ENCODE measurements at regions not wholly inside any gene's neighbourhood (a gene's known extent, or its start where the extent isn't known, plus 50 kb on each side); places are given as distances from the start of the nearest gene placed in this dataset.

DNA sequence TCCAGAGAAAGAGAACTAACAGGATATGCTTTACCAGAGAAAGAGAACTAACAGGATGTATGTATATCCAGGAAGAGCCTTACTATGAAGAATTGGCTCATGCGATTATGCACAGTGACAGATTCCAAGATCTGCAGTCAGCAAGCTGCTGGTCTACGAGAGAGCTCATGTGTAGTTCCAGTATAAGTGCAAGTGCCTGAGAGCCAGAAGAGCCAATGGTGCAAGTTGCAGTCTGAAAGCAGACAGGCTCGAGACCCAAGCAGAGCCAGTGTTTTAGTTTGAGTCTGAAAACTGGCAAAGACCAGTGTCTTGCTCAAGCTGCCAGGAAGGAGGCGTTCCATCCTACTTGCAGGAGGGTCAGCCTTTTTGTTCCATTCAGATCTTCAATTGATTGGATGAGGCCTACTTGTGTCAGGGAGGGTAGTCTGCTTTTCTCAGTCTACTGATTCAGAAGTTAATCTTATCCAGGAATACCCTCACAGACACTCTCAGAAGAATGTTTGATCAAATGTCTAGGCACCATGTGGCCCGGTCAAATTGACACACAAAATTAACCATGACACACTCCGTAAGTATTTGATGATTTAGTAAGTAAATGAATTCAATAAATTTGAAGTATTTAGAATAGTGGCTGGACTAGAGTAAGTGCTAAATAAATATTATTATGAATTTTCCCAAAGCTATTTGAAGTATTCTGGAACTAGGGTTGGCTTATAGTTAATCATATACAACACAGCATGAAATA is 372.1 kb upstream of the SGCD start:
- DNase-seq (ENCODE audit: low spot score): no peak

- no peak for DNase-seq (ENCODE audit: low spot score)
Observed at GRCh38 chr5:155957884-155958283, 369.1 kb upstream of the SGCD start.

DNA sequence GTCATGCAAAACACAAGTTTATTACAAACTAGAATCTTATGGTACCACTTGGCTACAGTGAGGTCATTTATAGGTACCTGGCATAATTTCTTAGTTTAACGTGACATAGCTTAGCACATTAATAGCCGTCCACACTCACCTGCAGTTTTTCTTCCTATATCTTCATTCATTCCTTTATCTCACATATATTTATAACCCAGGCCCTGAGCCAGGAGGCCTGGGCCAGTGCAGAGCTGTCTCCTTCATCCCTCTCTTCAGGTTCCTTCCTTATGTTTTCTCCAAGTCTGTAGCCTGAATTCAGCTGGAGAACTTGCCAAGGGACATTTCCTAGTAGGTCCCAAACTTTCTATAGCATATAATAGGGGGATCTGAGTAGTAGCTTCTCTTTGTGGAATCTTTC is 367.9 kb upstream of the SGCD start:
- DNase-seq (ENCODE audit: low spot score): no peak

- DNase-seq (ENCODE audit: low spot score): no peak
Observed at GRCh38 chr5:155960177-155960576, 366.8 kb upstream of the SGCD start.

GRCh38 chr5:155969537-155969936 is 357.4 kb upstream of the SGCD start:
- no peak for DNase-seq (ENCODE audit: low spot score)

DNA sequence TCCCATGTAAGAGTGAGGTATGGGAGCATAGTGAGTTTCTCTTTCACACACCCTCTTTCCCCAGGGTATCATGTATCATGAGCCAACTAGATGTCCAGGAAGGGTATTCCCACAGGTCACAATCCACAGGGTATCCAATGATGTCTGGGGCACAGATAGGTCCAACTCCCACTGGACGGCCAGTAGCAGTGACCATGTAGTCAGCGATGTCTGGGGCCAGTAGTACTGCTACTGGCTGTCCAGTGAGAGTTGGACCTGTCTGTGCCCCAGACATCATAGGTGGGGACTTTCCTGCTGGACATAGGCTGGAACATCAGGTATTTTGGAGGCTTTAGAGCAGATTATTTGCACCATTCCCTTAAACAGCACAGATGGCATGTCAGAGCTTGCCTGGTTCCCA is 352.6 kb upstream of the SGCD start:
- no peak for DNase-seq (ENCODE audit: low spot score)

GRCh38 chr5:155978850-155979249 is 348.1 kb upstream of the SGCD start:
- no peak for DNase-seq (ENCODE audit: low spot score)

DNA sequence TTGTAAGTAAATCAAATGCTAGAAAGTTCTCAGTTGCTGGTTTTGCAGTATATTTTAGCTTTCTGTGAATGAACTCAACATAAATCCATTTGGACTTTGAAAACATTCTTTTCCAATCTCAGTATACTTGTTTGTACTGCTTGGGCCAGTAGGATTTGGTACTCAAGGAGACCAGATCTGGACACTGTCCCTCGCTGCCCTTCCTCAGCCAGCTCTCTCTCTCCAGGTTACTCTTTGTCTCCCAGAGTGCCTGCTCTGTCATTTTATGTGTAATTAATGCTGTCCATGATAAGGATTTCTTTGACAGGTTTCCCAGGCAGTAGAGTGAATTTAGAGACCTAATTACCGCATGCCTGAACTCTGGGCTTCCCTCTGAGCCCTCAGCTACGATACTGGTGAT is 344.6 kb upstream of the SGCD start:
- DNase-seq (ENCODE audit: low spot score): no peak

DNA sequence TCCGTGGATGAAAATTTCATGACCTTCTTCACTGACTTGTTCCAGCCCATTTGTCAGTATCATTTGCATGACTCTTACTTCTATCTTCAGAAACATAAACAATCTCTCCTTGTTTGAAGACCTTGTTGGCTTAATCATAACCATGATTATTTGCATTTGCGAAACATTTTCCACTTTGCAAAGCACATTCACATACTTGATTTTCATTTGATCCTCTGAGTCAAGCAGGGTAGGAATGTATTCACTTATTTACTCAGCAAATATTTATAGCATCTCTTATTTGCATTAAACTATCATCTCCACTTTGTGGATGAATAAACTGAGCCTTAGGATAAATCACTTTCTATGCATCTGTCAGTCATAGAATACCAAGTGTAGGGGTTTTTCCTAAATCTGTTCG is 343.0 kb upstream of the SGCD start:
- no peak for DNase-seq (ENCODE audit: low spot score)

GRCh38 chr5:155987265-155987810 is 339.6 kb upstream of the SGCD start:
- DNase-seq (ENCODE audit: low spot score): no peak

- no peak for DNase-seq (ENCODE audit: low spot score)
Observed at GRCh38 chr5:155989879-155990278, 337.1 kb upstream of the SGCD start.

- DNase-seq (ENCODE audit: low spot score): no peak
Observed at GRCh38 chr5:155996123-155996522, 330.8 kb upstream of the SGCD start.

DNA sequence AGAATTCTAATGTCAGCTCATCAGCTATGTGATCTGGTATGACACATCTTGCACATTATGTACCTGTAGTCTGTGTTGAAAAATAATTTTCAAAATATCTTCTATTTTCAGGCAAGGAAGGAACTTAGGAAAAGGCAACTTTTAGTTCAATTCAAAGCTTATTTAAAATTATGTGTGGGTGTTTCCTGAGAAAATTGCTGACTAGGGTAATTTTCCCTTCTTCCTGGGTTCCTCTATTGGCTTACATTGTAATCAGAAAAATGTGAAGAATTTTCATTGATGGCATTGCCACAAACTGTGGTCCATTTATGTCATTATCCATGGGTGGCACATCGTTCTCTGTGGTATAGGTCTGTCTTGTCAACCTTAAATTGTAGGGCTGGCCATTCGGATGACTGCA is 328.7 kb upstream of the SGCD start:
- DNase-seq (ENCODE audit: low spot score): no peak

DNA sequence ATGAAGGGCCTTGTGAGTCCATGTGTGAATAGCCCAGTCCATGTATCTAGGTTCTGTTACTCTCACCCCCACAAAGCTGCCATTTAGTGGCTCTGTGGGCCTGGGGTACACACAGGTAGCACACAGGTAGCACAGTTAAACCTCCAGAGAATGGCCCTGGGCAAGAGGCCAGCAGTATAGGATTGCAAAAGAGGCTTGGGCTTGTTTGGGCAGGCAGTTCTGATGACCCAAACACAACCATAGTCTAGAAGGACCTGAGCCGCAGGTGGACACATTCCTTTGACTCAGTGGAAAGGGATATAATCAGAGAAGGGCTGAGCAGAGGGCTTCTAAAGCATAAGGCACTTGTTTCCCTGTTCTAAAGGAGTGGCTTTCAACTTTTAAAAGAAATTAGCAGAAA is 326.8 kb upstream of the SGCD start:
- no peak for DNase-seq (ENCODE audit: low spot score)

DNA sequence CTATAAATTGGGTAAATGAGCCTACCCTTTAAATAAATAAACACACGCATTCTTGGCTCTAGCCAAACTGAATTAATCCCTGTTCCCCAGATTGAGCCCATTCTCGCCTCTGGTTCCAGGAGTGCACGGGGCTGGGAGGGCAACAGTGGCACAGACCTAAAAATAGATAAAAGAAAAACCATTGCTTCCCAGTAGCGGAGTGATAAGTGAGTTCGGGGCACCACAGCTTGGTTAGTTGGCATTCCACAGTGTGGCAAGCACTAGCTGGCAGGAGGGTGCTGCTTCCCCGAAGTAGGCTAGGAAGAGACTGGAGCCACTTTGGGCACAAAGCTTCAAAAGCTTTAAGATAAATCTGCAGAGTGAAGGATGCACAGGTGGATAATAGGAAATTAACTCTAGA is 322.2 kb upstream of the SGCD start:
- no peak for DNase-seq (ENCODE audit: low spot score)

DNA sequence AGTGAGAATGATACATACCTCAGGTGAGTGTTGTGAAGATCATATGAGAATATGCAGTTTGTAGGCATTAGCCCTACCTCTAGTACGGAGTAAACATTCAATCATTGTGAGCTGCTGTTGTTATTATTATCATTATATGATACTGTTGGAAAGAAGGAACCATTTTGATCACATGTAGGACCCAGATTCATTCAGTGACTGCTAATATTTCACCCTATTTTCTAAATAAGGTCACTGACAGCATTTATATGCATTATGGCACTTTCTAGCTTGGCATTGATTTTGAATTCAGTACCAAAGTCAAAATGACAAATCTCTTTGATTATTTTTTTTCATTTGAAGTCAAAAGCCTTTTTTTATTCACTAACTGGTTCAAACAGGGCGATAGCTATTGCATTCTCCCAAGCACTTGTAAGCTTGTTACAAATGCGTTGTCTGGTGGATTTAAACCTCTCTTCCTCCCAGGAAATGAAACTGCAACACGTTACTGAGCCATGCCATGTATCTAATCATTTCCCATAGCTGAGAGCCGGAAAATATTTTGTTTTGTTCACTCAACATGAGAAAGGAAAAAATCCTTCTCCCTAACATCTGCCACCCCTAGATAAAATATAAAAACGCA is 320.8 kb upstream of the SGCD start:
- no peak for DNase-seq (ENCODE audit: low spot score)

GRCh38 chr5:156008844-156009243 is 318.1 kb upstream of the SGCD start:
- DNase-seq (ENCODE audit: low spot score): no peak

DNA sequence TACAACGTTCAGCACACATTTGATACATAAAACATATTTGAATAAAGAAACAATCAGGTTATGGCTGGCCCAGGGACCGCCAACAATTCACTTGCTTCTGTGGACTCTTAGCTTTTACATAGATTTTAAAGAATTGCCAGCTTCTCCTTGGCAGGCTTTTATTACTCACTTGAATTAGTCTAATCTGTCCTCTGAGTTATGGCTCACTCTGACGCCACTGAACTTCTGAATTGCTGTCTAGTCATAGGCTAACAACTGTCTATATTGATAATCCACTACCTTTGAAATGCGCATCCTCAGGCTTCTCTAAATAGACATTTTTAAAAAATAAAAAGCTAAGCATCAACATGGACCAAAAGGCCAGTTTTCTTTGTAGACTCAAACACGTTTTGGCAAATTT is 317.4 kb upstream of the SGCD start:
- no peak for DNase-seq (ENCODE audit: low spot score)

- DNase-seq (ENCODE audit: low spot score): no peak
Observed at GRCh38 chr5:156015137-156015536, 311.8 kb upstream of the SGCD start.

GRCh38 chr5:156019130-156019529 is 307.8 kb upstream of the SGCD start:
- DNase-seq (ENCODE audit: low spot score): no peak

- DNase-seq (ENCODE audit: low spot score): no peak
Observed at GRCh38 chr5:156019571-156020180, 307.3 kb upstream of the SGCD start.

DNA sequence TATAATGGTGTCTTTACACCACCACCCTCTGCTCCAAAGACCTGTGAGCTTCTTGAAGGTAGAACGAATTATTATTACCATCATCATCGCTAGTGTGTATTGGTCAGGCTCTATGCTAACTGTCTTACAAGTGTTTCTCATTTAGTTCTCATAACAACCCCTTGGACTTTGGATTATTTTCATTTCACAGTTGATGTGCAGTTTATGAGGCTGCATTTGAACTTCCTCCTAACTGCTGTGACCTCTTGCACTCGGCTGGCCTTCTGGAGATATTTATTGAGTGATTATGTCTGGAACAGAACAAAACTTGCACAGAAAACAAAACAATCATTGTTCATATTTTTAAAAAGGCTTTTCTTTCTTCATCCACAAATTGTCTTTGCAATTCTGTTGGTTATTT is 306.3 kb upstream of the SGCD start:
- no peak for DNase-seq (ENCODE audit: low spot score)

DNA sequence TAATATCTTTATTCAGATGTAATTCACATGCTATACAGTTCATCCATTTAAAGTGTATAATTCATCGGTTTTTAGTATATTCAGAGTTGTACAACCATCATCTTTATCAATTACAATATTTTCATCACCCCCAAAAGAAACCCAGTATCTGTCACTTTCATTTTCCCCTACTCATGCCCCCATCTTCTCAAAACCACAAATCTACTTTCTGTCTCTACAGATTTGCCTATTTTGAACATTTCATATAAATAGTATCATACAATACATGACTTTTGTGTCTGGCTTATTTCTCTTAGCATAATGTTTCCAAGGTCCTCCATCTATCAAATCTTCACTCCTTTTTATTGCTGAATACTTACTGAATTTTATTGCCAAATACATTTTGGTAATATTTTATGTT is 305.1 kb upstream of the SGCD start:
- no peak for DNase-seq (ENCODE audit: low spot score)
